Stomach (tissue), 8 donors: ENCODE measurements at regions not wholly inside any gene's neighbourhood (a gene's known extent, or its start where the extent isn't known, plus 50 kb on each side); places are given as distances from the start of the nearest gene placed in this dataset.

Experiments
- DNase-seq, 2 donors: peaks; one replicate each; pipeline versions ENCODE4 v3.0.0 to v3.0.0-alpha.2; 2013 to 2019
- H3K27ac ChIP-seq, 5 donors: fragments of 200-600 bp in 4 of 5; sonication (generic) in 4 of 5; one replicate each; pipeline ENCODE4 v1.5.1; 2013 to 2019; ENCODE audit warnings: mild to moderate bottlenecking in 1 of 5, moderate library complexity in 1 of 5
- H3K27me3 ChIP-seq, 3 donors: fragments of 200-600 bp; sonication (generic); one replicate each; pipeline ENCODE4 v1.5.1; 2017 to 2019; ENCODE audit warnings: mixed run types in 1 of 3
- H3K36me3 ChIP-seq, 4 donors: fragments of 200-600 bp; sonication (generic); 1 replicate in 3 of 4; 2 replicates in 1 of 4; pipeline ENCODE4 v1.5.1; 2016 to 2019
- H3K4me1 ChIP-seq, 4 donors: fragments of 200-600 bp; sonication (generic); one replicate each; pipeline ENCODE4 v1.5.1; 2016 to 2019
- H3K4me3 ChIP-seq, 4 donors: fragments of 200-600 bp; sonication (generic) in 3 of 4; one replicate each; pipeline ENCODE4 v1.5.1; 2016 to 2019; ENCODE audit warnings: mild to moderate bottlenecking in 1 of 4
- H3K9me3 ChIP-seq, 4 donors: fragments of 200-600 bp; sonication (generic); one replicate each; pipeline ENCODE4 v1.5.1; 2016 to 2019
- EP300 ChIP-seq: sonication (generic); formaldehyde crosslinking; IDR thresholded peaks from one replicate; pipeline ENCODE4 v1.6.1; 2017; ENCODE audit warnings: antibody characterized with exemption
- POLR2A ChIP-seq, 4 donors: fragments of 450-650 bp; IDR thresholded peaks; one replicate each; pipeline ENCODE4 v1.6.1; 2016; ENCODE audit warnings: antibody characterized with exemption in 4 of 4, control low read depth in 2 of 4, mild to moderate bottlenecking in 1 of 4, moderate library complexity in 1 of 4
- POLR2AphosphoS5 ChIP-seq, 3 donors: sonication (generic); formaldehyde crosslinking; IDR thresholded peaks; one replicate each; pipeline ENCODE4 v1.6.1; 2016; ENCODE audit warnings: antibody characterized with exemption in 3 of 3
- WGBS, 5 donors: extraction: QIAGEN DNeasy Blood & Tissue Kit in 3 of 5; methylation state at CpG; one replicate each; pipeline versions ENCODE4 v1.1.5 to v1.1.7; 2013 to 2018; 5-methylcytosine and 5-hydroxymethylcytosine counted together
- intact Hi-C: fragments of 100-400 bp; cut with DNase I; formaldehyde crosslinking; loops from one replicate; pipeline ENCODE4 v1.15.1; 2023; ENCODE audit warnings: low total_unique reads
- TF ChIP-seq, protein P1 (sequence below), 7 experiments: fragments of 450-650 bp in 4 of 7; fragments of 200-600 bp in 3 of 7; sonication (generic) in 3 of 7; IDR thresholded peaks; one replicate each; pipeline ENCODE4 v1.5.1; 2016 to 2019; ENCODE audit warnings: antibody characterized with exemption in 7 of 7, control low read depth in 2 of 7, mild to moderate bottlenecking in 1 of 7
- donor health status: healthy with polysubstance abuse.
- donor health status: Bipolar disorder and iron deficiency.
- donor health status: healthy.

GRCh38 chr1:30294508-30294907 lies 428.9 kb downstream of the MATN1 start:
- H3K27ac ChIP-seq: no peak overlapping the region
- peaks cover 0 to 15% (median 11%) of the 10 kb centered on the region in 4 donors for H3K9me3 ChIP-seq
- no peaks in the 10 kb centered on the region for H3K36me3 ChIP-seq
- H3K4me3 ChIP-seq: no peak overlapping the region
- 43 to 76% (median 59%) methylated on average over 1 of the region's 1 CpG for WGBS, 5 donors
- peaks cover 0 to 25% (median 0%) of the 10 kb centered on the region in 3 donors for H3K27me3 ChIP-seq
- H3K4me1 ChIP-seq: no peaks in the 10 kb centered on the region
- TF ChIP-seq, protein P1, sequence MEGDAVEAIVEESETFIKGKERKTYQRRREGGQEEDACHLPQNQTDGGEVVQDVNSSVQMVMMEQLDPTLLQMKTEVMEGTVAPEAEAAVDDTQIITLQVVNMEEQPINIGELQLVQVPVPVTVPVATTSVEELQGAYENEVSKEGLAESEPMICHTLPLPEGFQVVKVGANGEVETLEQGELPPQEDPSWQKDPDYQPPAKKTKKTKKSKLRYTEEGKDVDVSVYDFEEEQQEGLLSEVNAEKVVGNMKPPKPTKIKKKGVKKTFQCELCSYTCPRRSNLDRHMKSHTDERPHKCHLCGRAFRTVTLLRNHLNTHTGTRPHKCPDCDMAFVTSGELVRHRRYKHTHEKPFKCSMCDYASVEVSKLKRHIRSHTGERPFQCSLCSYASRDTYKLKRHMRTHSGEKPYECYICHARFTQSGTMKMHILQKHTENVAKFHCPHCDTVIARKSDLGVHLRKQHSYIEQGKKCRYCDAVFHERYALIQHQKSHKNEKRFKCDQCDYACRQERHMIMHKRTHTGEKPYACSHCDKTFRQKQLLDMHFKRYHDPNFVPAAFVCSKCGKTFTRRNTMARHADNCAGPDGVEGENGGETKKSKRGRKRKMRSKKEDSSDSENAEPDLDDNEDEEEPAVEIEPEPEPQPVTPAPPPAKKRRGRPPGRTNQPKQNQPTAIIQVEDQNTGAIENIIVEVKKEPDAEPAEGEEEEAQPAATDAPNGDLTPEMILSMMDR (IDR thresholded peaks at IDR 0.05): no peak
- TF ChIP-seq POLR2AphosphoS5 (IDR thresholded peaks at IDR 0.05): no peak
- TF ChIP-seq EP300: no peak
- TF ChIP-seq POLR2A (IDR thresholded peaks at IDR 0.05): no peak
- intact Hi-C loops: no loop called here
- DNase-seq: peak in 1 of 2 donors; percentile 9

DNA sequence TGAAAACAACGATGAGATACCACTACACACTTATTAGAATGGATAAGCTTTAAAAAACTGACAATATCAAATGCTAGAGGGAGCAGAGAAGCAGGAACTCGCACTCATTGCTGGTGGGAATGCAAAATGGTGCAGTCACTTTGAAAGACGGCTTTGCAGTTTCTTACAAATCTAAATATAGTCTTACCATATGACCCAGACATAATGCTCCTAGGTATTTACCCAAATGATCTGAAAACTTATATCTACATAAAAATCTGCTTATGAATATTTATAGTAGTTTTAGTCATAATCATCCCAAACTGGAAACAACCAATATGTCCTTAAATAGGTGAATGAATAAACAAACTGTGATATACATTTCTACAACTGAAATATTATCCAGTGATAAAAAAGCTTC lies 430.9 kb downstream of the MATN1 start:
- TF ChIP-seq, protein P1 (IDR thresholded peaks at IDR 0.05): no peak
- TF ChIP-seq POLR2AphosphoS5 (IDR thresholded peaks at IDR 0.05): no peak
- TF ChIP-seq EP300: no peak
- TF ChIP-seq POLR2A (IDR thresholded peaks at IDR 0.05): no peak
- H3K9me3 ChIP-seq: peaks cover 0 to 10% (median 9%) of the 10 kb centered on the region in 4 donors
- no peaks in the 10 kb centered on the region for H3K36me3 ChIP-seq
- no peak overlapping the region for H3K4me3 ChIP-seq
- 61 to 65% (median 65%) methylated on average over 3 of the region's 3 CpGs for WGBS, 5 donors
- intact Hi-C loops: no loop called here
- peaks cover 0 to 35% (median 6%) of the 10 kb centered on the region in 3 donors for H3K27me3 ChIP-seq
- no peak for DNase-seq
- H3K4me1 ChIP-seq: no peaks in the 10 kb centered on the region
- no peak overlapping the region for H3K27ac ChIP-seq

DNA sequence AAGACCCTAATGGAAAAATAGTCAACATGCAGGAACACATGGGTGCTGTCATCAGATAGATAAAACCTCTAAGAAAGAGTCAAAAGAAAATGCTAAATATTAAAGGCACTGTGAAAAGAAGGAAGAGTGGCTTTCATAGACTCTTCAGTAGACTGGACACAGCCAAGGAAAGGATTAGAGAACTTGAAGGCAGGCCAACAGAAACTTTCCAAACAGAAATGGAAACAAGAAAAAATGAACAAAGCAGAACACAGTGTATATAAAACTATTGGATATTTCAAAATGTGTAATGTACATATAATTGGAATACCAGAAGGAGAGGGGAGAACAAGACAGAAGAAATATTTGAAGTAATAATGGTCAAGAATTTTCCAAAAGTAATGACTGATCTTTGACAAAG lies 431.9 kb downstream of the MATN1 start:
- no peaks in the 10 kb centered on the region for H3K4me1 ChIP-seq
- intact Hi-C loops: no loop called here
- H3K36me3 ChIP-seq: no peaks in the 10 kb centered on the region
- no peak overlapping the region for H3K4me3 ChIP-seq
- H3K27me3 ChIP-seq: peaks cover 0 to 36% (median 7%) of the 10 kb centered on the region in 3 donors
- peak in 1 of 2 donors; percentile 20 for DNase-seq
- no peak for TF ChIP-seq POLR2AphosphoS5 (IDR thresholded peaks at IDR 0.05)
- no peak for TF ChIP-seq EP300
- TF ChIP-seq, protein P1 (IDR thresholded peaks at IDR 0.05): no peak
- TF ChIP-seq POLR2A (IDR thresholded peaks at IDR 0.05): no peak
- peaks cover 0 to 7% (median 6%) of the 10 kb centered on the region in 4 donors for H3K9me3 ChIP-seq
- no peak overlapping the region for H3K27ac ChIP-seq

DNA sequence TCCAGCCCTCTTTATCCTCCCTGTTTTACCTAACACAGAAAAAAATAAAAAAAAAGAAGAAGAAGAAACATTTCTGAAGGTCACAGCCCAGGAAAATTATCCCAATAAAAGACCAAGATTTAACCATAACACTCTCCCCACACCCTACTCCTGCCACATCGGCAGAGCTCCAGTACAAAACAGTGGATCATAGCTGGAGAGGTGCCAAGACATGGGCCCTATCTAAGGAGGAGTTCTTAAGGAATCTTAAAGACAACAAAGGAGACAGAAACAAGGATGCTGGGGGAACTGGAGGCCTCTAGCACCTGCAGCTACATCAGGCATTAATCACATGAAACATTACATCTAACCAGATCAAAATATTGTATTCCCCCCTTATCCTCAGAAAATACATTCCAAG lies 432.8 kb downstream of the MATN1 start:
- intact Hi-C loops: no loop called here
- H3K4me1 ChIP-seq: no peaks in the 10 kb centered on the region
- DNase-seq: no peak

More for the DNA sequence above, 432.8 kb downstream of the MATN1 start:
- no peaks in the 10 kb centered on the region for H3K36me3 ChIP-seq
- H3K27ac ChIP-seq: no peak overlapping the region
- H3K27me3 ChIP-seq: peaks cover 0 to 27% (median 7%) of the 10 kb centered on the region in 3 donors
- no peak for TF ChIP-seq POLR2A (IDR thresholded peaks at IDR 0.05)
- TF ChIP-seq EP300: no peak
- TF ChIP-seq POLR2AphosphoS5 (IDR thresholded peaks at IDR 0.05): no peak
- TF ChIP-seq, protein P1 (IDR thresholded peaks at IDR 0.05): no peak
- 23 to 47% (median 31%) methylated on average over 1 of the region's 1 CpG for WGBS, 5 donors
- no peak overlapping the region for H3K4me3 ChIP-seq
- peaks cover 0 to 7% (median 6%) of the 10 kb centered on the region in 4 donors for H3K9me3 ChIP-seq
